ENCODE measurements at regions not wholly inside any gene's neighbourhood (a gene's known extent, or its start where the extent isn't known, plus 50 kb on each side); places are given as distances from the start of the nearest gene placed in this dataset.
"Not testable (repeated sequence)": the region's sequence is repeated elsewhere in the genome, so short reads cannot be mapped to it uniquely, and the experiment has no call there.

DNA sequence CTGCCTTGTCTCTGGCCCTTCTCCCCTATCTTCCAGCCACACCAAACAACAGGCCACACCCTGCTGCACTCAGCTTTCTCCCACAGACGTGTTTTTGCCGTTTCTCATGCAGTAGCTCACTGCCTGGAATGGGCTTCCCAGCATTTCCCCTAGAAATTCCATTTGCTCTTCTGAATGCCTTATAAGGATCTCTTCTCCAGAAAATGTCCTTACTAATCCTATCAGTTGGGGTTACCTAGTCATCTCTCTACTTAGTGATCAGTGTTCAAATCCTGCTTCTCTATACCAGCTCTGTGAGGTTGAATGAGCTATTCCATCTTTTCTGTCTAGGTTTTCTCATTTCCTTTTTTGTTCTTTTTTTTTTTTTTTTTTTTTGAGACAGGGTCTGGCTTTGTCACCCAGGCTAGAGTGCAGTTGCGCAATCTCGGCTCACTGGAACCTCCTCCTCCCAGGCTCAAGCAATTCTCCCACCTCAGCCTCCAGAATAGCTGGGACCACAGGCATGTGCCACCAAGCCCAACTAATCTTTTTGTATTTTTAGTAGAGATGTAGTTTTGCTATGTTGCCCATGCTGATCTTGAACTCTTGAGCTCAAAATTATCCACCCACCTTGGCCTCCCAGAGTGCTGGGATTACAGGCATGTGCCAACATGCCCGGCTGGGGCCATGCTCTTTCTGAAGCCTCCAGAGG, 98.2 kb upstream of the CHD2 start:
- TF ChIP-seq, protein P1, sequence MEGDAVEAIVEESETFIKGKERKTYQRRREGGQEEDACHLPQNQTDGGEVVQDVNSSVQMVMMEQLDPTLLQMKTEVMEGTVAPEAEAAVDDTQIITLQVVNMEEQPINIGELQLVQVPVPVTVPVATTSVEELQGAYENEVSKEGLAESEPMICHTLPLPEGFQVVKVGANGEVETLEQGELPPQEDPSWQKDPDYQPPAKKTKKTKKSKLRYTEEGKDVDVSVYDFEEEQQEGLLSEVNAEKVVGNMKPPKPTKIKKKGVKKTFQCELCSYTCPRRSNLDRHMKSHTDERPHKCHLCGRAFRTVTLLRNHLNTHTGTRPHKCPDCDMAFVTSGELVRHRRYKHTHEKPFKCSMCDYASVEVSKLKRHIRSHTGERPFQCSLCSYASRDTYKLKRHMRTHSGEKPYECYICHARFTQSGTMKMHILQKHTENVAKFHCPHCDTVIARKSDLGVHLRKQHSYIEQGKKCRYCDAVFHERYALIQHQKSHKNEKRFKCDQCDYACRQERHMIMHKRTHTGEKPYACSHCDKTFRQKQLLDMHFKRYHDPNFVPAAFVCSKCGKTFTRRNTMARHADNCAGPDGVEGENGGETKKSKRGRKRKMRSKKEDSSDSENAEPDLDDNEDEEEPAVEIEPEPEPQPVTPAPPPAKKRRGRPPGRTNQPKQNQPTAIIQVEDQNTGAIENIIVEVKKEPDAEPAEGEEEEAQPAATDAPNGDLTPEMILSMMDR (IDR thresholded peaks at IDR 0.05; ENCODE audit: extremely low read depth, missing control alignments), result no peak
- DNase-seq (ENCODE audit: low spot score), result no peak

GRCh38 chr15:92803536-92803851, 96.6 kb upstream of the CHD2 start:
- no peak for DNase-seq (ENCODE audit: low spot score)
- TF ChIP-seq, protein P1 (IDR thresholded peaks at IDR 0.05; ENCODE audit: extremely low read depth, missing control alignments), result no peak

DNA sequence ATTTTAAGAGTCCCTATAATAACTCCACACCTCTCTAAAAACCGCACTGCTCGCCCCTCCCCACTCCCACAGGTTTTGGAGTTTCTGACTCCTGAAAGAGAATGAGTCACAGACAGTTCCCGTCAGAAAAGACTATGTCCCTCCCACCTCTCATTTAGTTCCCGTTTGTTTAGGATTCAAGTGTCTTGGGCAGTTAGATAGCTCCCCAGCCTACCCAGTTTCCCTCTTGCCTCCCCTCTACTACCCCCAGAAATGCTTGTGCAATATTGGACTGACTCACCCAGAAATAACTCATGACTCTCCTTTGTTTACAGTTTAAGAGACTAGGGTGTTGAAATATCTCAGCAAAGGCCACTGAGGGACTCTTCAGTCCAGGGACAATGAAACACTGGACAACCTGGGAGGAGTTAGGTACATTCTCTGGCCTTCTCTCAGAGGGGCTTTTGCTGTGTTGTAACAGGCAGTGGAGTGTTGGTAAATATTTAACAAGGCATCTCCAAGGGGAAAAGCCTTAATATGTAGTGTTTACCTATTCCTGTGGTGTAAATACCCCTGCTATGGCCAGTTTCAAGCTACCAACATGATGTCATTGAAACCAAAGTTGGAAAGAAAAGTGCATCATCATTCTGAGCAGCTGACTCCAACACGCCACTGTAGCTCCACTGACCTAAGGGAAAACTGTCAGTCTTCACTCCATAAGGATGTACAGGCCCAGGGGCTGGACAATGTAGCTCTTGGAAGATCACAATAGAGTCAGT, 96.1 kb upstream of the CHD2 start:
- DNase-seq (ENCODE audit: low spot score), result peak; percentile 45

GRCh38 chr15:92804610-92804936, 95.6 kb upstream of the CHD2 start:
- not testable (repeated sequence) for DNase-seq (ENCODE audit: low spot score)

More for the DNA sequence above, 96.1 kb upstream of the CHD2 start:
- TF ChIP-seq, protein P1 (IDR thresholded peaks at IDR 0.05; ENCODE audit: extremely low read depth, missing control alignments), result no peak

DNA sequence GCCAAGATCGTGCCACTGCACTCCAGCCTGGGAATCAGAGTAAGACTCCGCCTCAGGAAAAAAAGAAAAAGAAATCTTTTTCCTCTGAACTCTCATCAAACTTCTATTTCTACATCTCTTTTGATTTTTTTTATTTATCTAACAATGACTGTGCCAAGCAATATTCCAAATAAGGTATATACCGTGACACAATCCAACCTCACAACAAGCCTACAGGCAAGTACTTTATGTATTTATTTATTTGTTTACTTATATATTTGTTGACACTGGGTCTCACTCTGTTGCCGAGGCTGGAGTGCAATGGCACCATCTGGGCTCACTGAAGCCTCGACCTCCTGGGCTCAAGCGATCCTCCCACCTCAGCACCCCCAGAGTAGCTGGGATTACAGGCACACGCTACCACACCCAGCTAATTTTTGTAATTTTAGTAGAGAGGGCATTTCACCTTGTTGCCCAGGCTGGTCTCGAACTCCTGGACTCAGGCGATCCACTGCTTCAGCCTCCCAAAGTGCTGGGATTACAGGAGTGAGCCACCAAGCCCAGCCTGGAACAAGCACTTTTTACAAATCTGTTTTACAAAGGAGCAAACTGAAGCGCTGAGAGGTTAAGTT, 94.9 kb upstream of the CHD2 start:
- no peak for DNase-seq (ENCODE audit: low spot score)
- TF ChIP-seq, protein P1 (IDR thresholded peaks at IDR 0.05; ENCODE audit: extremely low read depth, missing control alignments), result no peak

- not testable (repeated sequence) for DNase-seq (ENCODE audit: low spot score)
Measured at GRCh38 chr15:92806171-92806570, 94.0 kb upstream of the CHD2 start.

DNA sequence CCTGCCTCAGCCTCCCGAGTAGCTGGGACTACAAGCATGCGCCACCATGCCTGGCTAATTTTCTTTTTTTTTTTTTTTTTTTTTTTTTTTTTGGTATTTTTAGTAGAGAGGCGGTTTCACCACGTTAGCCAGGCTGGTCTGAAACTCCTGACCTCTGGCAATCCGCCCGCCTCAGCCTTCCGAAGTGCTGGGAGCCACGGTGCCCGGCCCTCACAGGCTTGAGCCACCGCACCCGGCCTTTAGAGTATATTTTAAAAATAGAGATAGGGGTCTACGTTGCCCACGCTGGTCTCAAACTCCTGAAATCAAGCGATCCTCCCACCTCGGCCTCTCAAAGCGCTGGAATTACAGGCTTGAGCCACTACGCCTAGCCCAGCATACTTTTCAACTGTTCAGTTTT, 93.4 kb upstream of the CHD2 start:
- TF ChIP-seq, protein P1 (IDR thresholded peaks at IDR 0.05; ENCODE audit: extremely low read depth, missing control alignments), result no peak
- DNase-seq (ENCODE audit: low spot score), result no peak

DNA sequence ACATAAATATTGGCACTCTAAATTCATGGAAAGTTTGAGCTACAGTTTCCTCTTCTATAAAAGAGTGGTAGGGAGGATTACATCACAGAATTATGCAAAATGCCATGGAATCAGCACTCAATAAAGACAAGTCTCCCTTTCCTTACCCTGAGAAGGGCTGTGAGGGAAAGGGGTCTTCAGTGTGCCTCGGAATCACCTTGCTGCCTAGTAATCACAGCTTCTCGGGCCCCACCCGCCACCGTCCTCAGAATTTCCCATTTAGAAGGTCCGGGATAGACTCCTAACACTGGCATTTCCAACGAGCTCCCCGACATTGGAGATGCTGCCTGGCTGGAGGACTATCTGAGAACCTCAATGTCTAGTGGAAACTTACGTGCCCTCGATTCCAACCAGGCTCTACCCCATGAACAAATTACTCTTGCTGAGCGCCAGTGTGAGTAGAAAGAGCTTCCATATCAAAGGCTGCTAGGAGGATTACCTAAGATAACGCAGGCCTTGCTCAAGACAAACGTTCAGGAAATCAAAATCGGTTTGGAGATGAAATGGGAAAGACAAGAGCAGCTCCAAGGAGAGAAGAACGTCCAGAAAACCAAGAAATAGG, 92.1 kb upstream of the CHD2 start:
- DNase-seq (ENCODE audit: low spot score), result no peak
- TF ChIP-seq, protein P1 (IDR thresholded peaks at IDR 0.05; ENCODE audit: extremely low read depth, missing control alignments), result no peak

All from GM20000 (cell line).